Caco-2 (cell line): ENCODE measurements at regions not wholly inside any gene's neighbourhood (a gene's known extent, or its start where the extent isn't known, plus 50 kb on each side); places are given as distances from the start of the nearest gene placed in this dataset.
"Not testable (repeated sequence)": the region's sequence is repeated elsewhere in the genome, so short reads cannot be mapped to it uniquely, and the experiment has no call there.

Experiments used
- BruUV-seq: library from RNA; stranded (reverse); fragments of 400-500 nt; replicated peaks from 2 replicates; lab custom pipeline; 2021; lab: Mats Ljungman, UMichigan
- CTCF ChIA-PET: fragments of 300-600 bp; sonication (Branson Sonifier 250); formaldehyde crosslinking; loops from one replicate; lab custom pipeline; 2022; ENCODE audit warnings: antibody characterized with exemption; lab: Charles Lee
- POLR2A ChIA-PET: fragments of 300-600 bp; sonication (Branson Sonifier 250); formaldehyde crosslinking; loops from one replicate; lab custom pipeline; 2022; ENCODE audit warnings: antibody characterized with exemption; lab: Charles Lee
- DNase-seq, 2 experiments: peaks; one replicate each; pipeline versions ENCODE4 v3.0.0 to v3.0.0-alpha.2; 2020 to 2022
- H3K27me3 ChIP-seq: replicated peaks from 2 replicates; pipeline ENCODE4 v1.6.0; 2011; ENCODE audit warnings: low read length; ENCODE audit not compliant: control insufficient read depth, insufficient read depth
- H3K36me3 ChIP-seq: 2 replicates; pipeline ENCODE4 v1.5.1; 2011; ENCODE audit warnings: low read length; ENCODE audit not compliant: control insufficient read depth, insufficient read depth
- H3K4me1 ChIP-seq: fragments of 250-450 bp; sonication (Bioruptor Pico); 2 replicates; pipeline ENCODE4 v1.5.1; 2020; ENCODE audit warnings: mild to moderate bottlenecking
- H3K4me3 ChIP-seq: 2 replicates; pipeline ENCODE4 v1.5.1; 2011; ENCODE audit warnings: low read depth, mild to moderate bottlenecking, control low read depth, low read length
- H3K9me3 ChIP-seq: fragments of 250-450 bp; sonication (Bioruptor Pico); 2 replicates; pipeline ENCODE4 v1.5.1; 2020; ENCODE audit warnings: mild to moderate bottlenecking, moderate library complexity
- H3K27ac Mint-ChIP-seq: one replicate; pipeline ENCODE4 v1.8.0; 2022; ENCODE audit warnings: mixed read lengths; ENCODE audit not compliant: unreplicated experiment
- H3K27me3 Mint-ChIP-seq: one replicate; pipeline ENCODE4 v1.8.0; 2022; ENCODE audit warnings: mixed read lengths; ENCODE audit not compliant: insufficient read depth, unreplicated experiment
- H3K36me3 Mint-ChIP-seq: one replicate; pipeline ENCODE4 v1.8.0; 2022; ENCODE audit warnings: mild to moderate bottlenecking, mixed read lengths; ENCODE audit not compliant: insufficient read depth, unreplicated experiment
- H3K4me1 Mint-ChIP-seq: one replicate; pipeline ENCODE4 v1.8.0; 2022; ENCODE audit warnings: low read depth, mixed read lengths; ENCODE audit not compliant: unreplicated experiment
- H3K4me3 Mint-ChIP-seq: one replicate; pipeline ENCODE4 v1.8.0; 2022; ENCODE audit warnings: mild to moderate bottlenecking, moderate library complexity, mixed read lengths; ENCODE audit not compliant: unreplicated experiment
- H3K9me3 Mint-ChIP-seq: one replicate; pipeline ENCODE4 v1.8.0; 2022; ENCODE audit warnings: mixed read lengths; ENCODE audit not compliant: unreplicated experiment
- CTCF ChIP-seq, 2 experiments: fragments of 200-600 bp in 1 of 2; IDR thresholded peaks; 1 replicate in 1 of 2; 2 replicates in 1 of 2; pipeline versions ENCODE4 v1.5.1 to v1.8.0; 2011 to 2022; ENCODE audit warnings: antibody characterized with exemption in 1 of 2, control low read depth in 1 of 2, inconsistent platforms in 1 of 2, low read depth in 1 of 2, low read length in 1 of 2, mild to moderate bottlenecking in 1 of 2, moderate library complexity in 1 of 2; ENCODE audit not compliant: insufficient read depth in 1 of 2, severe bottlenecking in 1 of 2, unreplicated experiment in 1 of 2
- intact Hi-C: fragments of 100-400 bp; cut with micrococcal nuclease; formaldehyde crosslinking; loops from one replicate; pipeline ENCODE4 v1.10.0; 2022; ENCODE audit not compliant: unreplicated experiment

- H3K4me1 Mint-ChIP-seq: peaks cover 11% of the 10 kb centered on the region
- peaks cover 2% of the 10 kb centered on the region for H3K27me3 Mint-ChIP-seq
Measured at GRCh38 chr5:168140241-168140640, 151.2 kb upstream of the WWC1 start.

GRCh38 chr5:168142402-168142801, 149.0 kb upstream of the WWC1 start:
- Histone ChIP-seq H3K9me3 (no peaks in the 10 kb centered on the region), H3K4me1 (no peaks in the 10 kb centered on the region), H3K36me3 (no peaks in the 10 kb centered on the region), H3K4me3 (no peak overlapping the region), H3K27me3 (no peaks in the 10 kb centered on the region; the same call in 1 of the 2 replicates)
- BruUV-seq: no TSS peak
- H3K36me3 Mint-ChIP-seq: no peaks in the 10 kb centered on the region
- TF ChIP-seq CTCF (IDR thresholded peaks at IDR 0.05; ENCODE audit: insufficient read depth in 1 of 2, low read depth in 1 of 2, low read length in 1 of 2, severe bottlenecking in 1 of 2, unreplicated experiment in 1 of 2): no peak
- peaks cover 5% of the 10 kb centered on the region for H3K27me3 Mint-ChIP-seq
- POLR2A ChIA-PET: no interaction called here
- H3K4me3 Mint-ChIP-seq: no peak overlapping the region
- CTCF ChIA-PET: no interaction called here
- intact Hi-C loops: no loop called here
- no peak overlapping the region for H3K27ac Mint-ChIP-seq
- no peaks in the 10 kb centered on the region for H3K9me3 Mint-ChIP-seq
- no peaks in the 10 kb centered on the region for H3K4me1 Mint-ChIP-seq
- no peak for DNase-seq

More at GRCh38 chr5:168140241-168140640, 151.2 kb upstream of the WWC1 start:
- ChIA-PET POLR2A (no interaction called here), CTCF (no interaction called here)
- TF ChIP-seq CTCF (IDR thresholded peaks at IDR 0.05; ENCODE audit: insufficient read depth in 1 of 2, low read depth in 1 of 2, low read length in 1 of 2, severe bottlenecking in 1 of 2, unreplicated experiment in 1 of 2): no peak
- intact Hi-C loops: no loop called here
- H3K27ac Mint-ChIP-seq: no peak overlapping the region
- no peak for DNase-seq
- no peaks in the 10 kb centered on the region for H3K9me3 Mint-ChIP-seq
- BruUV-seq: no TSS peak
- 0 out of 2 replicates have a peak, but pooled peaks cover 7% of the 10 kb centered on the region for H3K4me1 ChIP-seq
- no peaks in the 10 kb centered on the region for H3K36me3 Mint-ChIP-seq
- no peaks in the 10 kb centered on the region for H3K36me3 ChIP-seq
- H3K4me3 Mint-ChIP-seq: no peak overlapping the region
- no peak overlapping the region for H3K4me3 ChIP-seq
- H3K9me3 ChIP-seq: no peaks in the 10 kb centered on the region
- no peaks in the 10 kb centered on the region; the same call in 1 of the 2 replicates for H3K27me3 ChIP-seq

GRCh38 chr5:168143521-168143920, 147.9 kb upstream of the WWC1 start:
- H3K27ac Mint-ChIP-seq, H3K27me3 ChIP-seq, CTCF ChIA-PET, intact Hi-C loops, H3K9me3 Mint-ChIP-seq, H3K4me3 Mint-ChIP-seq, BruUV-seq, H3K36me3 ChIP-seq, H3K4me3 ChIP-seq, H3K27me3 Mint-ChIP-seq, H3K4me1 Mint-ChIP-seq, H3K36me3 Mint-ChIP-seq, DNase-seq, POLR2A ChIA-PET, H3K4me1 ChIP-seq, H3K9me3 ChIP-seq: not testable (repeated sequence)

- H3K9me3 Mint-ChIP-seq: no peaks in the 10 kb centered on the region
- H3K36me3 Mint-ChIP-seq: no peaks in the 10 kb centered on the region
- Histone ChIP-seq H3K4me1 (no peaks in the 10 kb centered on the region), H3K9me3 (no peaks in the 10 kb centered on the region), H3K27me3 (peaks cover 4% of the 10 kb centered on the region), H3K36me3 (no peaks in the 10 kb centered on the region), H3K4me3 (no peak overlapping the region)
- H3K27me3 Mint-ChIP-seq: peaks cover 23% of the 10 kb centered on the region
- POLR2A ChIA-PET: no interaction called here
- TF ChIP-seq CTCF (IDR thresholded peaks at IDR 0.05; ENCODE audit: insufficient read depth in 1 of 2, low read depth in 1 of 2, low read length in 1 of 2, severe bottlenecking in 1 of 2, unreplicated experiment in 1 of 2): no peak
- no peaks in the 10 kb centered on the region for H3K4me1 Mint-ChIP-seq
- CTCF ChIA-PET: no interaction called here
- intact Hi-C loops: no loop called here
- no peak overlapping the region for H3K27ac Mint-ChIP-seq
- no TSS peak for BruUV-seq
- H3K4me3 Mint-ChIP-seq: no peak overlapping the region
- DNase-seq: no peak
Measured at GRCh38 chr5:168147106-168147505, 144.3 kb upstream of the WWC1 start.
